HG02798 (cell line): ENCODE measurements at regions not wholly inside any gene's neighbourhood (a gene's known extent, or its start where the extent isn't known, plus 50 kb on each side); places are given as distances from the start of the nearest gene placed in this dataset.

ENCODE experiments used
- ATAC-seq: cut with Tn5 transposase; IDR thresholded peaks from one replicate; pipeline ENCODE4 v1.9.1; 2021; ENCODE audit warnings: mild to moderate bottlenecking; ENCODE audit not compliant: unreplicated experiment, poor library complexity

GRCh38 chr16:51821527-51821926 lies 670.5 kb upstream of the SALL1 start:
- no peak for ATAC-seq

- no peak for ATAC-seq
These were observed 669.1 kb upstream of the SALL1 start for GRCh38 chr16:51820176-51820575.

- peak; percentile 57 for ATAC-seq
These were observed 667.4 kb upstream of the SALL1 start for GRCh38 chr16:51818342-51818944.

- no peak for ATAC-seq
These were observed 665.9 kb upstream of the SALL1 start for GRCh38 chr16:51816929-51817328.

- no peak for ATAC-seq
These were observed 664.5 kb upstream of the SALL1 start for GRCh38 chr16:51815523-51815922.

- no peak for ATAC-seq
These were observed 663.5 kb upstream of the SALL1 start for GRCh38 chr16:51814617-51815016.

GRCh38 chr16:51813609-51814008 lies 662.5 kb upstream of the SALL1 start:
- ATAC-seq: no peak

GRCh38 chr16:51812945-51813344 lies 661.9 kb upstream of the SALL1 start:
- ATAC-seq: no peak

- ATAC-seq: no peak
These were observed 656.5 kb upstream of the SALL1 start for GRCh38 chr16:51807551-51807950.

- ATAC-seq: no peak
These were observed 650.6 kb upstream of the SALL1 start for GRCh38 chr16:51801635-51802034.

GRCh38 chr16:51797669-51798259 lies 646.7 kb upstream of the SALL1 start:
- ATAC-seq: no peak

- no peak for ATAC-seq
These were observed 628.2 kb upstream of the SALL1 start for GRCh38 chr16:51779240-51779639.

- ATAC-seq: no peak
These were observed 622.2 kb upstream of the SALL1 start for GRCh38 chr16:51773071-51773890.

- no peak for ATAC-seq
These were observed 615.7 kb upstream of the SALL1 start for GRCh38 chr16:51766739-51767138.

- ATAC-seq: no peak
These were observed 612.1 kb upstream of the SALL1 start for GRCh38 chr16:51763072-51763661.

GRCh38 chr16:51762081-51762996 lies 611.3 kb upstream of the SALL1 start:
- ATAC-seq: peak; percentile 95

- ATAC-seq: no peak
These were observed 609.9 kb upstream of the SALL1 start for GRCh38 chr16:51761001-51761400.

- no peak for ATAC-seq
These were observed 608.9 kb upstream of the SALL1 start for GRCh38 chr16:51759999-51760398.

GRCh38 chr16:51759329-51759728 lies 608.3 kb upstream of the SALL1 start:
- no peak for ATAC-seq

GRCh38 chr16:51757921-51758479 lies 606.9 kb upstream of the SALL1 start:
- no peak for ATAC-seq
